ENCODE measurements at regions not wholly inside any gene's neighbourhood (a gene's known extent, or its start where the extent isn't known, plus 50 kb on each side); places are given as distances from the start of the nearest gene placed in this dataset.

- no peak for DNase-seq (ENCODE audit: low spot score)
- TF ChIP-seq, protein P1, sequence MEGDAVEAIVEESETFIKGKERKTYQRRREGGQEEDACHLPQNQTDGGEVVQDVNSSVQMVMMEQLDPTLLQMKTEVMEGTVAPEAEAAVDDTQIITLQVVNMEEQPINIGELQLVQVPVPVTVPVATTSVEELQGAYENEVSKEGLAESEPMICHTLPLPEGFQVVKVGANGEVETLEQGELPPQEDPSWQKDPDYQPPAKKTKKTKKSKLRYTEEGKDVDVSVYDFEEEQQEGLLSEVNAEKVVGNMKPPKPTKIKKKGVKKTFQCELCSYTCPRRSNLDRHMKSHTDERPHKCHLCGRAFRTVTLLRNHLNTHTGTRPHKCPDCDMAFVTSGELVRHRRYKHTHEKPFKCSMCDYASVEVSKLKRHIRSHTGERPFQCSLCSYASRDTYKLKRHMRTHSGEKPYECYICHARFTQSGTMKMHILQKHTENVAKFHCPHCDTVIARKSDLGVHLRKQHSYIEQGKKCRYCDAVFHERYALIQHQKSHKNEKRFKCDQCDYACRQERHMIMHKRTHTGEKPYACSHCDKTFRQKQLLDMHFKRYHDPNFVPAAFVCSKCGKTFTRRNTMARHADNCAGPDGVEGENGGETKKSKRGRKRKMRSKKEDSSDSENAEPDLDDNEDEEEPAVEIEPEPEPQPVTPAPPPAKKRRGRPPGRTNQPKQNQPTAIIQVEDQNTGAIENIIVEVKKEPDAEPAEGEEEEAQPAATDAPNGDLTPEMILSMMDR (IDR thresholded peaks at IDR 0.05; ENCODE audit: extremely low read depth, missing control alignments), result no peak
Measured at GRCh38 chr13:40102360-40102727, 446.9 kb downstream of the COG6 start.

- TF ChIP-seq, protein P1 (IDR thresholded peaks at IDR 0.05; ENCODE audit: extremely low read depth, missing control alignments), result no peak
- no peak for DNase-seq (ENCODE audit: low spot score)
Measured at GRCh38 chr13:40102854-40103253, 447.4 kb downstream of the COG6 start.

- TF ChIP-seq, protein P1 (IDR thresholded peaks at IDR 0.05; ENCODE audit: extremely low read depth, missing control alignments), result no peak
- DNase-seq (ENCODE audit: low spot score), result no peak
Measured at GRCh38 chr13:40103864-40104263, 448.4 kb downstream of the COG6 start.

- TF ChIP-seq, protein P1 (IDR thresholded peaks at IDR 0.05; ENCODE audit: extremely low read depth, missing control alignments), result no peak
- no peak for DNase-seq (ENCODE audit: low spot score)
Measured at GRCh38 chr13:40105231-40105630, 449.8 kb downstream of the COG6 start.

DNA sequence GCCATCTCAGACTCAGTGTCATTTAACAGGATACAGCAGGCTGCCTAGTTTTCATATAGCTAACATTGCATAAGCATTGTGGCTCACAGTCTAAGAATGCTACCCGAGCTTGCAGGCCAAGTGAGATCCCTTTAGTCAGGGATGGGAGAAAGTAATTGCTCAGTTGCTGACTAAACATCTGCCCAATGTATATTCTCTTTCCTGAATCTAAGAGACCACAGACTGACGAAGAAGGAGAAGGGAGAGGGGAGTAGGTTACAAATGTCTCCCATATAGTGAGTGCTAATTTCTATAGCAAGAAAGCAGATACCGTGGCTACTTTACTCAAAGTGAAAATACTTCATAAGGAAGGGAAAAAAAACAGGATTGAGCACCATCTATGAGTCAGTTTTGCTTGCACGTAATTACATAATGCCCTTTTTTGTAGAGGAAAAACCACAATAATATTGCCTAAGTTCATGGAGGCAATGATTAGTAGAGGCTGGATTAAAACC lies 453.9 kb downstream of the COG6 start:
- no peak for DNase-seq (ENCODE audit: low spot score)
- TF ChIP-seq, protein P1 (IDR thresholded peaks at IDR 0.05; ENCODE audit: extremely low read depth, missing control alignments), result no peak

GRCh38 chr13:40113643-40114304 lies 458.3 kb downstream of the COG6 start:
- no peak for DNase-seq (ENCODE audit: low spot score)
- TF ChIP-seq, protein P1 (IDR thresholded peaks at IDR 0.05; ENCODE audit: extremely low read depth, missing control alignments), result no peak

DNA sequence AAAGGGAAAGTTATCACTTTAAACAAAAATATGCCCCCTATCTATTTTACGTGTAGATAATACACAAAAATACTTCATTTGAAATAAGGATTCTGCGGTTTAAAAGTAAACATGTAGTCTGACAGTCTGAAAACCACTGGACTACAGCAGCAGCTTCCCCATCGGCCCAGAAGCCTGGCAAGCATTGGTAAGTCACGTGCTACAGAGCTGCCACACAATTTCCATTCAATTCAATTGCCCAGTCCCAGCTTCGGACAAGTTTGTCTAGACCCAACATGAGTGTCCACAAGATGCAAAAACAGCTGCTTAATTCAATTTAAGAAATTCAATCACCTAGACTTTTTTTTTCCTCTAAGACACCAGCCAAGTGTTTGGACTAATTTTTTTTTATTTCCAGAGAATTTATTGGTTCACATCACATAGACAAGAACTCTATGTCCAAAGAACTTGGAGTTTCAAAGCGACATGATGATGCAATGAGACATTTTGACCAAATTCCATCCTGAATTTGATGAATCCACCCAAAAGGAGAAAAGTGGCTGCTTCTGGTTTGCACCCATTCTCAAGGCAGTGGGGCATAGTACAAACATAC lies 458.9 kb downstream of the COG6 start:
- DNase-seq (ENCODE audit: low spot score), result no peak
- TF ChIP-seq, protein P1 (IDR thresholded peaks at IDR 0.05; ENCODE audit: extremely low read depth, missing control alignments), result no peak

Measured in GM20000 (cell line).